Anterior cingulate cortex (tissue), 58 donors: ENCODE measurements at regions not wholly inside any gene's neighbourhood (a gene's known extent, or its start where the extent isn't known, plus 50 kb on each side); places are given as distances from the start of the nearest gene placed in this dataset.
"Not testable (repeated sequence)": the region's sequence is repeated elsewhere in the genome, so short reads cannot be mapped to it uniquely, and the experiment has no call there.

Experiments used
- DNase-seq, 58 donors: peaks; one replicate each; lab custom pipeline; 2025; lab: John Stamatoyannopoulos, UW

GRCh38 chr14:38600572-38600971, 344.7 kb upstream of the CLEC14A start:
- DNase-seq = not testable (repeated sequence)

- DNase-seq = no peak
Observed at GRCh38 chr14:38593476-38593875, 337.6 kb upstream of the CLEC14A start.

GRCh38 chr14:38592764-38593442, 337.0 kb upstream of the CLEC14A start:
- DNase-seq = no peak

GRCh38 chr14:38589747-38590350, 334.0 kb upstream of the CLEC14A start:
- DNase-seq = no peak

GRCh38 chr14:38583471-38583870, 327.6 kb upstream of the CLEC14A start:
- no peak for DNase-seq

- no peak for DNase-seq
Observed at GRCh38 chr14:38578278-38578681, 322.4 kb upstream of the CLEC14A start.

GRCh38 chr14:38567703-38568102, 311.8 kb upstream of the CLEC14A start:
- peak in 2 of 58 donors; percentile 18 to 30 for DNase-seq

- no peak for DNase-seq
Observed at GRCh38 chr14:38561657-38562056, 305.8 kb upstream of the CLEC14A start.

GRCh38 chr14:38559711-38560110, 303.8 kb upstream of the CLEC14A start:
- no peak for DNase-seq

GRCh38 chr14:38557391-38557790, 301.5 kb upstream of the CLEC14A start:
- DNase-seq = not testable (repeated sequence)

- peak in 1 of 58 donors; percentile 3 for DNase-seq
Observed at GRCh38 chr14:38556252-38556651, 300.4 kb upstream of the CLEC14A start.

- no peak for DNase-seq
Observed at GRCh38 chr14:38554026-38554425, 298.1 kb upstream of the CLEC14A start.

- DNase-seq = peak in 11 of 58 donors; percentile 1 to 21 (median 8)
Observed at GRCh38 chr14:38553586-38553985, 297.7 kb upstream of the CLEC14A start.

- DNase-seq = no peak
Observed at GRCh38 chr14:38549564-38549963, 293.7 kb upstream of the CLEC14A start.

GRCh38 chr14:38547961-38548490, 292.1 kb upstream of the CLEC14A start:
- DNase-seq = no peak

- no peak for DNase-seq
Observed at GRCh38 chr14:38546932-38547551, 291.1 kb upstream of the CLEC14A start.

- no peak for DNase-seq
Observed at GRCh38 chr14:38544776-38545175, 288.9 kb upstream of the CLEC14A start.

- DNase-seq = not testable (repeated sequence)
Observed at GRCh38 chr14:38543851-38544250, 288.0 kb upstream of the CLEC14A start.

GRCh38 chr14:38538053-38538452, 282.2 kb upstream of the CLEC14A start:
- not testable (repeated sequence) for DNase-seq

GRCh38 chr14:38536376-38537038, 280.6 kb upstream of the CLEC14A start:
- DNase-seq = no peak

GRCh38 chr14:38528582-38528981, 272.7 kb upstream of the CLEC14A start:
- no peak for DNase-seq
